ENCODE measurements at regions not wholly inside any gene's neighbourhood (a gene's known extent, or its start where the extent isn't known, plus 50 kb on each side); places are given as distances from the start of the nearest gene placed in this dataset.

GRCh38 chrX:143935601-143936000 lies 51.7 kb downstream of the UBE2NL start:
- H3K27ac ChIP-seq (ENCODE audit: insufficient read depth, low read length, poor library complexity, severe bottlenecking): no peak overlapping the region
- no peaks in the 10 kb centered on the region for H3K4me1 ChIP-seq (ENCODE audit: control insufficient read depth, insufficient read depth, low read length, poor library complexity, severe bottlenecking)
- H3K27me3 Mint-ChIP-seq: no peaks in the 10 kb centered on the region
- peaks cover 0 to 7% (median 0%) of the 10 kb centered on the region in 7 donors for H3K9me3 Mint-ChIP-seq
- H3K4me3 Mint-ChIP-seq: no peak overlapping the region
- H3K9me3 ChIP-seq (ENCODE audit: control insufficient read depth in 2 of 2, low read length in 2 of 2): no peaks in the 10 kb centered on the region
- H3K4me1 Mint-ChIP-seq: no peaks in the 10 kb centered on the region
- DNase-seq: no peak
- no peak overlapping the region for H3K4me3 ChIP-seq (ENCODE audit: low read depth, low read length)
- no peak for ATAC-seq (ENCODE audit: low read depth in 2 of 2)
- no peaks in the 10 kb centered on the region for H3K36me3 ChIP-seq (ENCODE audit: control insufficient read depth, insufficient read depth, low read length)
- H3K36me3 Mint-ChIP-seq: no peaks in the 10 kb centered on the region
- no peak overlapping the region for H3K27ac Mint-ChIP-seq
- no peaks in the 10 kb centered on the region for H3K27me3 ChIP-seq (ENCODE audit: control insufficient read depth, insufficient read depth, low read length)

GRCh38 chrX:143940119-143940518 lies 56.2 kb downstream of the UBE2NL start:
- DNase-seq (no peak), ATAC-seq (ENCODE audit: low read depth in 2 of 2) (no peak)
- H3K27ac Mint-ChIP-seq: no peak overlapping the region
- no peak overlapping the region for H3K4me3 Mint-ChIP-seq
- Histone ChIP-seq H3K36me3 (ENCODE audit: control insufficient read depth, insufficient read depth, low read length) (no peaks in the 10 kb centered on the region), H3K4me3 (ENCODE audit: low read depth, low read length) (no peak overlapping the region), H3K27me3 (ENCODE audit: control insufficient read depth, insufficient read depth, low read length) (no peaks in the 10 kb centered on the region), H3K9me3 (ENCODE audit: control insufficient read depth in 2 of 2, low read length in 2 of 2) (no peaks in the 10 kb centered on the region), H3K27ac (ENCODE audit: insufficient read depth, low read length, poor library complexity, severe bottlenecking) (no peak overlapping the region), H3K4me1 (ENCODE audit: control insufficient read depth, insufficient read depth, low read length, poor library complexity, severe bottlenecking) (no peaks in the 10 kb centered on the region)
- no peaks in the 10 kb centered on the region for H3K27me3 Mint-ChIP-seq
- H3K4me1 Mint-ChIP-seq: no peaks in the 10 kb centered on the region
- H3K9me3 Mint-ChIP-seq: peaks cover 0 to 3% (median 0%) of the 10 kb centered on the region in 7 donors
- H3K36me3 Mint-ChIP-seq: no peaks in the 10 kb centered on the region

- Mint-ChIP-seq H3K4me3 (no peak overlapping the region), H3K36me3 (no peaks in the 10 kb centered on the region), H3K27ac (no peak overlapping the region), H3K27me3 (no peaks in the 10 kb centered on the region), H3K9me3 (peaks cover 0 to 9% (median 0%) of the 10 kb centered on the region in 7 donors), H3K4me1 (no peaks in the 10 kb centered on the region)
- no peak overlapping the region for H3K4me3 ChIP-seq (ENCODE audit: low read depth, low read length)
- DNase-seq (no peak), ATAC-seq (ENCODE audit: low read depth in 2 of 2) (no peak)
- H3K4me1 ChIP-seq (ENCODE audit: control insufficient read depth, insufficient read depth, low read length, poor library complexity, severe bottlenecking): no peaks in the 10 kb centered on the region
- H3K9me3 ChIP-seq (ENCODE audit: control insufficient read depth in 2 of 2, low read length in 2 of 2): no peaks in the 10 kb centered on the region
- no peaks in the 10 kb centered on the region for H3K36me3 ChIP-seq (ENCODE audit: control insufficient read depth, insufficient read depth, low read length)
- H3K27me3 ChIP-seq (ENCODE audit: control insufficient read depth, insufficient read depth, low read length): no peaks in the 10 kb centered on the region
- H3K27ac ChIP-seq (ENCODE audit: insufficient read depth, low read length, poor library complexity, severe bottlenecking): no peak overlapping the region
Observed at GRCh38 chrX:143945171-143945570, 61.3 kb downstream of the UBE2NL start.

DNA sequence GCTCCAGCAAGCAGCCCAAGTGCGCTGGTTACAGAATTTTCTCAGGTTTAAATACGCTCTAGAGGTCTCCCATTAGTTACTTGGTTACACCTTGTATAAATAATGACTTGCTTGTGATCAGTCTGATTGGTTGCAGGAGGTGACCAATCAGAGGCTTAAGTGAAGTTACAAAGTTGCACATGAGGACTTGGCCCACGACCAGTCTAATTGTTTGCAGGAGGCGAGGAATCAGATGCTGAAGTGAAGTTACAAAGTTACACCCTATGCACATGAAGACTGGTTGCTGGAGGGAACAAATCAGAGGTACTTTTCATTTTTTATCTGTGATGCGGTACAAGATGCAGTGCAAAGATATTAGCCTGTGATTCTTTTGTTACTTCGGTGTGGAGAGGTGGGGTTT lies 80.7 kb downstream of the UBE2NL start:
- ATAC-seq (ENCODE audit: low read depth in 2 of 2) (no peak), DNase-seq (no peak)
- Histone ChIP-seq H3K4me1 (ENCODE audit: control insufficient read depth, insufficient read depth, low read length, poor library complexity, severe bottlenecking) (no peaks in the 10 kb centered on the region), H3K4me3 (ENCODE audit: low read depth, low read length) (no peak overlapping the region), H3K27ac (ENCODE audit: insufficient read depth, low read length, poor library complexity, severe bottlenecking) (no peak overlapping the region), H3K36me3 (ENCODE audit: control insufficient read depth, insufficient read depth, low read length) (no peaks in the 10 kb centered on the region), H3K27me3 (ENCODE audit: control insufficient read depth, insufficient read depth, low read length) (no peaks in the 10 kb centered on the region), H3K9me3 (ENCODE audit: control insufficient read depth in 2 of 2, low read length in 2 of 2) (no peaks in the 10 kb centered on the region)
- Mint-ChIP-seq H3K36me3 (no peaks in the 10 kb centered on the region), H3K27ac (no peak overlapping the region), H3K27me3 (no peaks in the 10 kb centered on the region), H3K4me1 (no peaks in the 10 kb centered on the region), H3K4me3 (no peak overlapping the region), H3K9me3 (peaks cover 0 to 12% (median 6%) of the 10 kb centered on the region in 7 donors)

- H3K4me1 ChIP-seq (ENCODE audit: control insufficient read depth, insufficient read depth, low read length, poor library complexity, severe bottlenecking): no peaks in the 10 kb centered on the region
- no peak for ATAC-seq (ENCODE audit: low read depth in 2 of 2)
- no peak overlapping the region for H3K27ac Mint-ChIP-seq
- H3K4me1 Mint-ChIP-seq: no peaks in the 10 kb centered on the region
- H3K4me3 Mint-ChIP-seq: no peak overlapping the region
- no peak overlapping the region for H3K27ac ChIP-seq (ENCODE audit: insufficient read depth, low read length, poor library complexity, severe bottlenecking)
- no peaks in the 10 kb centered on the region for H3K9me3 ChIP-seq (ENCODE audit: control insufficient read depth in 2 of 2, low read length in 2 of 2)
- peaks cover 0 to 8% (median 1%) of the 10 kb centered on the region in 7 donors for H3K9me3 Mint-ChIP-seq
- H3K27me3 Mint-ChIP-seq: no peaks in the 10 kb centered on the region
- H3K36me3 Mint-ChIP-seq: no peaks in the 10 kb centered on the region
- no peak overlapping the region for H3K4me3 ChIP-seq (ENCODE audit: low read depth, low read length)
- H3K36me3 ChIP-seq (ENCODE audit: control insufficient read depth, insufficient read depth, low read length): no peaks in the 10 kb centered on the region
- H3K27me3 ChIP-seq (ENCODE audit: control insufficient read depth, insufficient read depth, low read length): no peaks in the 10 kb centered on the region
- DNase-seq: no peak
Observed at GRCh38 chrX:143988356-143988755, 104.5 kb downstream of the UBE2NL start.

DNA sequence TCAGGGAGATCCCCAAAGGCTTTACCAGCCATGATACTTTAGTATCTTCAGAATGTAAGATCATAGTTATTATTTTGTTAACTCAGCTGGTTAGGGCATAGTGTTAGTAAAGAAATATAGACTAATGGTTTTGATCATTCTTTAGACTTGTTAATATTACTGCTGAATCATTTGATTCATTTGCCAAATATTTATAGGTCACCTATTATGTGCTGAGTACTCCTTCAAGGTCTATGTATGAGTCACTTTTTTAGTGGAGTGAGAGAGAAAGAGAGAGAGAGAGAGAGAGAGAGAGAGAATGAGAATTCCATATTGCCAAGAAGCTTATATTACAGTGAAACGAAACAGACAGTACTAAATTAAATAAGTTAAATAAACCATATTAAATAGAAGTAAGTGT lies 110.3 kb downstream of the UBE2NL start:
- ATAC-seq (ENCODE audit: low read depth in 2 of 2) (no peak), DNase-seq (no peak)
- no peak overlapping the region for H3K4me3 ChIP-seq (ENCODE audit: low read depth, low read length)
- Mint-ChIP-seq H3K36me3 (no peaks in the 10 kb centered on the region), H3K9me3 (peaks cover 0 to 6% (median 3%) of the 10 kb centered on the region in 7 donors), H3K4me3 (no peak overlapping the region), H3K27ac (no peak overlapping the region), H3K27me3 (no peaks in the 10 kb centered on the region), H3K4me1 (no peaks in the 10 kb centered on the region)
- H3K36me3 ChIP-seq (ENCODE audit: control insufficient read depth, insufficient read depth, low read length): no peaks in the 10 kb centered on the region
- no peak overlapping the region for H3K27ac ChIP-seq (ENCODE audit: insufficient read depth, low read length, poor library complexity, severe bottlenecking)
- no peaks in the 10 kb centered on the region for H3K27me3 ChIP-seq (ENCODE audit: control insufficient read depth, insufficient read depth, low read length)
- H3K4me1 ChIP-seq (ENCODE audit: control insufficient read depth, insufficient read depth, low read length, poor library complexity, severe bottlenecking): no peaks in the 10 kb centered on the region
- no peaks in the 10 kb centered on the region for H3K9me3 ChIP-seq (ENCODE audit: control insufficient read depth in 2 of 2, low read length in 2 of 2)

DNA sequence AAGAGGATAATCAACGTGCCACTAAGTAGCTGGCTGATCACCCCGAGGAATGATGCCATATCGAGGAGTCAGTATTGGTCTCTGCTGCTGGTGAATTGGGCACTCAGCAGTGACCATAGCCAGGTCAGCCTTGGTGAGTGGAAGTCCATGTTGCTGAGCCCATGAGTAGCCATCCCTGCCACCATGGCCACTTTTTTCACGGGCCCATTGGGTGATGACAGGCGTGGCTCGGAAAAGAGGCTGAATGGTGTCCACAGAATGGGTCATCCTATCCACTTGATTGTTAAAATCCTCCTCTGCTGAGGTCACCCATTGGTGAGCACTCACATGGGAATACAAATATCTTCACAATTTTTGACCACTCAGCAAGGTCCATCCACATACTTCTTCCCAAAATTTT lies 114.4 kb downstream of the UBE2NL start:
- H3K4me3 Mint-ChIP-seq: no peak overlapping the region
- H3K9me3 ChIP-seq (ENCODE audit: control insufficient read depth in 2 of 2, low read length in 2 of 2): no peaks in the 10 kb centered on the region
- H3K4me1 ChIP-seq (ENCODE audit: control insufficient read depth, insufficient read depth, low read length, poor library complexity, severe bottlenecking): no peaks in the 10 kb centered on the region
- H3K27me3 ChIP-seq (ENCODE audit: control insufficient read depth, insufficient read depth, low read length): no peaks in the 10 kb centered on the region
- H3K27ac Mint-ChIP-seq: no peak overlapping the region
- no peaks in the 10 kb centered on the region for H3K36me3 Mint-ChIP-seq
- H3K27ac ChIP-seq (ENCODE audit: insufficient read depth, low read length, poor library complexity, severe bottlenecking): no peak overlapping the region
- DNase-seq (no peak), ATAC-seq (ENCODE audit: low read depth in 2 of 2) (no peak)
- H3K36me3 ChIP-seq (ENCODE audit: control insufficient read depth, insufficient read depth, low read length): no peaks in the 10 kb centered on the region
- no peak overlapping the region for H3K4me3 ChIP-seq (ENCODE audit: low read depth, low read length)
- no peaks in the 10 kb centered on the region for H3K4me1 Mint-ChIP-seq
- H3K9me3 Mint-ChIP-seq: peaks cover 0 to 5% (median 2%) of the 10 kb centered on the region in 7 donors
- no peaks in the 10 kb centered on the region for H3K27me3 Mint-ChIP-seq

- no peak for ATAC-seq (ENCODE audit: low read depth in 2 of 2)
- no peak overlapping the region for H3K27ac ChIP-seq (ENCODE audit: insufficient read depth, low read length, poor library complexity, severe bottlenecking)
- no peaks in the 10 kb centered on the region for H3K4me1 Mint-ChIP-seq
Observed at GRCh38 chrX:144006811-144007210, 122.9 kb downstream of the UBE2NL start.

More at GRCh38 chrX:144006811-144007210, 122.9 kb downstream of the UBE2NL start:
- Mint-ChIP-seq H3K27me3 (no peaks in the 10 kb centered on the region), H3K9me3 (peaks cover 0 to 14% (median 2%) of the 10 kb centered on the region in 7 donors), H3K36me3 (no peaks in the 10 kb centered on the region), H3K4me3 (no peak overlapping the region), H3K27ac (no peak overlapping the region)
- no peak for DNase-seq
- Histone ChIP-seq H3K9me3 (ENCODE audit: control insufficient read depth in 2 of 2, low read length in 2 of 2) (no peaks in the 10 kb centered on the region), H3K4me1 (ENCODE audit: control insufficient read depth, insufficient read depth, low read length, poor library complexity, severe bottlenecking) (no peaks in the 10 kb centered on the region), H3K4me3 (ENCODE audit: low read depth, low read length) (no peak overlapping the region), H3K36me3 (ENCODE audit: control insufficient read depth, insufficient read depth, low read length) (no peaks in the 10 kb centered on the region), H3K27me3 (ENCODE audit: control insufficient read depth, insufficient read depth, low read length) (no peaks in the 10 kb centered on the region)

Measured in CD4-positive, CD25-positive, alpha-beta regulatory T cell (primary cell).